RCC 7860 (cell line): ENCODE measurements at regions not wholly inside any gene's neighbourhood (a gene's known extent, or its start where the extent isn't known, plus 50 kb on each side); places are given as distances from the start of the nearest gene placed in this dataset.
"Not testable (repeated sequence)": the region's sequence is repeated elsewhere in the genome, so short reads cannot be mapped to it uniquely, and the experiment has no call there.

Source experiments
- DNase-seq: peaks from one replicate; pipeline ENCODE4 v3.0.0-alpha.2; 2015; ENCODE audit warnings: low spot score
- FAIRE-seq: peaks from 2 replicates; lab custom pipeline; 2012; peaks lifted over from hg19 to GRCh38; lab: Jason Lieb, UNC

- FAIRE-seq (peak; percentile 78), DNase-seq (peak; percentile 61)
Observed at GRCh38 chr4:111228874-111229273, 606.0 kb upstream of the PITX2 start.

GRCh38 chr4:111230265-111230664 lies 607.4 kb upstream of the PITX2 start:
- FAIRE-seq (no peak), DNase-seq (no peak)

DNA sequence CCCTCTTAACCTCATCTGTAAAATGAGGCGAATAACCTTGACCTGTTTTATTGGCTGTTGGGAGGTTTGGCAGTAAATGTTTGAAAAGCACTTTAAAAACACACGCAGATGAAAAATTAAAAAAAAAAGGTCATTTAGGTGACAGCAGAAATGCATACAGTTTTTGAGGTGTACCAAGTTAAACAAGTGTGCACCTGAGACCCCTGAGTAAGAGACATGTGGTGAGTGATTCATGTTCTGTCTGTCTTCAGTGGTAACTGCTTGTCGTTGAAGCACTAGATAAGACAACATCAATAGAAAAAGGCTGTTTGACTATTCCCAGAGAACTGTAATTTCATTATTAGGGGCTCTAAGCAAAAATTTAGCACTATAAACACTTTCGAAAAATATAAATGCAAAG lies 608.4 kb upstream of the PITX2 start:
- FAIRE-seq (peak; percentile 38), DNase-seq (peak; percentile 18)

- DNase-seq: no peak
- FAIRE-seq: no peak
Observed at GRCh38 chr4:111234939-111235338, 612.1 kb upstream of the PITX2 start.

DNA sequence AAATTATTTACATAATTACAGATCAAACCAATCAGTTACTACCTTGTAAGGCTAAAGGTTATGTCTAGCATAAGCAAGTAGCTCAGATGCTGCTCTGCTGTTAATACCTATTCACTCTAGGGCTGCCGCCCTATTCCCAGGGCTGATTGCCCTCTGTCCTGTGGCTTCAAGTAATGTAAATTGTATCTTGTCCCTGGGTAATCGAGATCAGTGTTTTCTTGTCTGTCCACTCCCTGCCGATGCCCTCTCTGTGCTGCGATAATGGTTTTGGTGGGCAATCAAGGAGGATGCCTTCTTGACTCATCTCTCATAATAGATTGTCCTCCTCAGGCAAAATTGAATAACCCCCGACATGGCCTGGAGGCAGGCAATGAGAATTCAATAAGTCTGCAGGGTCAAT lies 641.0 kb upstream of the PITX2 start:
- FAIRE-seq (no peak), DNase-seq (no peak)

DNA sequence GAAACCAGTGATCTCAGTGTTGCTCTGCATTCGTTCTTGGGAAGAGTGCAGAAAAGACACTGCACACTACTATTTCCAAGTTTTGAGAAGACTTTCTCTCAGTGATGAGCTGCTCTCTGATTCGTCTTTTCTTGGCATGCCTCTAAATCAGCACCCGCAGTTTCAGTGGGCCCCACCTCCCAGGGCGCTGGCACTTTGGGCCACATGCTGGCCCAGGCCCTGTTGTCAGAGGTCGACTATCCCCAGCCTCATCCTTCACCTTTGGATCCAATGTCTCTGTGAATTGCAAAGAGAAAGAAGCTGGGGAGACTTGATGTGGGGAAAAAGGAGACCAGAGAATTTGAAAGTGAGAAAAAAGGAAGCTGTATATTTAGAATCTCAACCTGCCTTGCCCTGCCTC lies 644.1 kb upstream of the PITX2 start:
- no peak for FAIRE-seq
- no peak for DNase-seq

- DNase-seq (no peak), FAIRE-seq (no peak)
Observed at GRCh38 chr4:111267786-111268185, 644.9 kb upstream of the PITX2 start.

GRCh38 chr4:111268769-111269414 lies 646.0 kb upstream of the PITX2 start:
- FAIRE-seq (peak; percentile 74), DNase-seq (peak; percentile 45)

- no peak for FAIRE-seq
Observed at GRCh38 chr4:111269439-111269838, 646.6 kb upstream of the PITX2 start.

DNA sequence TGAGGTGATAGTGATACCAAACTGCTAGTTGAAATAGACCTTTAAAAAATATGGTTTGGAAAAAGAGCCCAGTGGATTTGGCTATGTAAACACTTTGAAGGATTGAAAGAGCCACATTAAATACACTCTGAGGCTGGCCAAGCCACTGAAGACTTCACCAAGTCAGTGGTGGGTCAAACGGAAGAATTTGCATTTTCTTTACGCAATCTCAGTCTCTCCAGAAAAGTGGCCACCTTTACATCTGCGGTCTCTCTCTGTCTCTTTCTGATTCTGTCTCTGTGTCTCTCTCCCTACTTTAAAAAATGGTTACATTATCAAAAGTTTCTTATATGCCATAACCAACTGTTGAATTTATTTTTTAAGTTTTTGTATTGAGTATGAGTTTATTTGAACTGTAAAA lies 651.2 kb upstream of the PITX2 start:
- FAIRE-seq: no peak
- no peak for DNase-seq

More at GRCh38 chr4:111269439-111269838, 646.6 kb upstream of the PITX2 start:
- no peak for DNase-seq

- no peak for DNase-seq
- FAIRE-seq: no peak
Observed at GRCh38 chr4:111274486-111274885, 651.6 kb upstream of the PITX2 start.

- no peak for DNase-seq
- FAIRE-seq: no peak
Observed at GRCh38 chr4:111281219-111281618, 658.3 kb upstream of the PITX2 start.

DNA sequence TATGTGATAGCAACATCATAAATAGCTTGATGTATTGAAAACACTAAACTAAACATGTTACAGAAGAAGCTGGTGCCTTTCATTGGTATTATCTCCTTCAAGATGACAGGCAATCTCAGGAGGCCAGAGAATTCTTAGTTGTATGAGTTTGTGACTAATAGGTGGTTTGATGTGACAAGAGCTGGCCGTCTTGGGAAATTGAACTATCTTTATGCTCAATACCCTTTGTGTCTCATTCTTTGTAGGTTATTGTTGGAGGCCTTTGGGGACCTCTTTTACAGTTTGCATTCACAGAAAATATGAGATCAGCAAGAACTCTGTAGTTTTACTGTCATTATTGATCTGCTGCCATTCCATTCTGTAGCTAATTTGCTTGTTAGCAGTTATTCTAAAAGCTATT lies 659.2 kb upstream of the PITX2 start:
- FAIRE-seq (no peak), DNase-seq (no peak)

GRCh38 chr4:111283066-111283677 lies 660.3 kb upstream of the PITX2 start:
- peak; percentile 46 for FAIRE-seq

DNA sequence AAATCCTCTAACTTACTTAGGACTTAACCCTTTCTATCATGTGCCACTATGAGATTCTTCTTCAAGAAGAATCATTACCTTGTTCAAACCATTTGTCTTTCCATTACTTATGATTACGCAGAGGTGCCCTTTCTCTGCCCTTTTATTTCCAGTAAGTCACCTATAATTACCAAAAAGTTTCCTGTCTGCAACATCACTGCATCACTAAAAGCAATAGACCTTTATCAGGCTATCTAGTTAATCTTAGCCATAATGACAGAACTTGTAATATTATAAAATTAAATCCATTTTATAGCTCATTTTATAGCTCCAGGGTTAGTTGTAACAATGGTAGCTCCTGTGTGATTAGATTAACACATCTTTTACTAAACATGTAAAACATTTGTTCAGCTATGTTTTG lies 673.6 kb upstream of the PITX2 start:
- FAIRE-seq (no peak), DNase-seq (no peak)

More at GRCh38 chr4:111283066-111283677, 660.3 kb upstream of the PITX2 start:
- DNase-seq: peak; percentile 12

GRCh38 chr4:111303806-111304205 lies 680.9 kb upstream of the PITX2 start:
- FAIRE-seq: no peak
- no peak for DNase-seq

GRCh38 chr4:111323496-111323895 lies 700.6 kb upstream of the PITX2 start:
- DNase-seq (peak; percentile 60), FAIRE-seq (peak; percentile 77)

GRCh38 chr4:111323916-111324315 lies 701.0 kb upstream of the PITX2 start:
- FAIRE-seq (no peak), DNase-seq (no peak)

- FAIRE-seq: no peak
- DNase-seq: no peak
Observed at GRCh38 chr4:111326450-111326849, 703.6 kb upstream of the PITX2 start.

DNA sequence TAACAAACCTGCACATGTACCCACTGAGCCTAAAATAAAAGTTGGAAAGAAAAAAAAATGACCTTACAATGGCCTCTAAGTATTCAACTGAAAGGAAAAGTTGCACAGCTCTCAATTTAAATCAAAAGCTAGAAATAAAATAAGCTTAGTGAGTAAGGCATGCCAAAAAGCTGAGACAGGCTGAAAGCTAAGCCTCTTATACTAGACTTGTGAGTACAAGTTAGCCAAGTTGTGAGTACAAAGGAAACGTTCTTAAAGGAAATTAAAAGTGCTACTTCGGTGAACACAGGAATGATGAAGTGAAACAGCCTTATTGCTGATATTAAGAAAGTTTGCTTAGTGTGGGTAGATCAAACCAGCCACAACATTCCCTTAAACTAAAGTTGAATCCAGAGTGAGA lies 707.9 kb upstream of the PITX2 start:
- DNase-seq (no peak), FAIRE-seq (no peak)

GRCh38 chr4:111334361-111334760 lies 711.5 kb upstream of the PITX2 start:
- no peak for DNase-seq
- no peak for FAIRE-seq

- not testable (repeated sequence) for FAIRE-seq, DNase-seq
Observed at GRCh38 chr4:111337186-111337876, 714.5 kb upstream of the PITX2 start.
